SK-N-SH (cell line): ENCODE measurements at regions not wholly inside any gene's neighbourhood (a gene's known extent, or its start where the extent isn't known, plus 50 kb on each side); places are given as distances from the start of the nearest gene placed in this dataset.

Source experiments
- CTCF ChIA-PET: fragments of 300-600, 350-600 bp; formaldehyde crosslinking; extraction: SDS; loops from one replicate; lab custom pipeline; 2021; lab: Yijun Ruan, JAX
- POLR2A ChIA-PET: fragments of 350-600 bp; sonication (Branson Sonifier 250); formaldehyde crosslinking; extraction: SDS; loops from one replicate; lab custom pipeline; 2020; ENCODE audit warnings: antibody characterized with exemption, inconsistent platforms; lab: Yijun Ruan, JAX
- DNase-seq: peaks from one replicate; pipeline ENCODE4 v3.0.0; 2012
- H2AFZ ChIP-seq: fragments of 200-600 bp; sonication (generic); 2 replicates; pipeline ENCODE4 v1.8.1; 2016; ENCODE audit warnings: antibody characterized with exemption, mild to moderate bottlenecking, low read depth
- H3F3A ChIP-seq: fragments of 200-600 bp; sonication (generic); replicated peaks from 2 replicates; pipeline ENCODE3; 2016; ENCODE audit warnings: antibody characterized with exemption, mild to moderate bottlenecking; ENCODE audit not compliant: insufficient read depth
- H3K27ac ChIP-seq, 2 experiments: fragments of 200-500 bp in 1 of 2; fragments of 200-600 bp in 1 of 2; sonication (Bioruptor generic) in 1 of 2; sonication (generic), shearing (Covaris generic) in 1 of 2; 2 replicates each; pipeline versions ENCODE4 v1.5.1 to v1.6.1; 2014 to 2016; ENCODE audit warnings: low read depth in 2 of 2, inconsistent platforms in 1 of 2, low read length in 1 of 2, mild to moderate bottlenecking in 1 of 2, mixed read lengths in 1 of 2
- H3K27me3 ChIP-seq: fragments of 200-600 bp; sonication (generic), shearing (Covaris generic); 2 replicates; pipeline ENCODE4 v1.6.1; 2016; ENCODE audit warnings: mixed run types; ENCODE audit not compliant: insufficient read depth
- H3K36me3 ChIP-seq, 2 experiments: fragments of 200-500 bp in 1 of 2; fragments of 200-600 bp in 1 of 2; sonication (Bioruptor generic) in 1 of 2; sonication (generic) in 1 of 2; replicated peaks in 1 of 2; 2 replicates each; pipeline versions ENCODE3 to v1.5.1; 2014 to 2016; ENCODE audit warnings: low read length in 1 of 2, mild to moderate bottlenecking in 1 of 2; ENCODE audit not compliant: insufficient read depth in 2 of 2, control insufficient read depth in 1 of 2
- H3K4me1 ChIP-seq, 2 experiments: fragments of 200-500 bp in 1 of 2; fragments of 200-600 bp in 1 of 2; sonication (Bioruptor generic) in 1 of 2; sonication (generic), shearing (Covaris generic) in 1 of 2; 2 replicates each; pipeline versions ENCODE4 v1.5.1 to v1.6.1; 2014 to 2016; ENCODE audit warnings: low read depth in 1 of 2, low read length in 1 of 2, mixed run types in 1 of 2; ENCODE audit not compliant: insufficient read depth in 2 of 2, control insufficient read depth in 1 of 2
- H3K4me2 ChIP-seq: fragments of 200-600 bp; sonication (generic), shearing (Covaris generic); 2 replicates; pipeline ENCODE4 v1.6.1; 2017; ENCODE audit warnings: mixed run types
- H3K4me3 ChIP-seq, 2 experiments: fragments of 200-500 bp in 1 of 2; fragments of 200-600 bp in 1 of 2; sonication (Bioruptor generic) in 1 of 2; sonication (generic), shearing (Covaris generic) in 1 of 2; 2 replicates each; pipeline versions ENCODE4 v1.5.1 to v1.8.1; 2014 to 2016; ENCODE audit warnings: low read depth in 2 of 2, inconsistent platforms in 1 of 2, low read length in 1 of 2, mild to moderate bottlenecking in 1 of 2, mixed read lengths in 1 of 2, moderate library complexity in 1 of 2
- H3K79me2 ChIP-seq: fragments of 200-600 bp; sonication (generic); 2 replicates; pipeline ENCODE4 v1.8.1; 2017; ENCODE audit warnings: mild to moderate bottlenecking; ENCODE audit not compliant: insufficient read depth
- H3K9ac ChIP-seq: fragments of 200-600 bp; sonication (generic); 2 replicates; pipeline ENCODE4 v1.6.1; 2017; ENCODE audit warnings: mixed run types
- H3K9me2 ChIP-seq: fragments of 200-600 bp; sonication (generic); 2 replicates; pipeline ENCODE4 v1.6.1; 2017; ENCODE audit warnings: mixed run types
- H3K9me3 ChIP-seq: fragments of 200-600 bp; sonication (generic); 2 replicates; pipeline ENCODE4 v1.6.1; 2017; ENCODE audit warnings: mixed run types, mild to moderate bottlenecking, moderate library complexity
- H4K20me1 ChIP-seq: fragments of 200-600 bp; sonication (generic); 2 replicates; pipeline ENCODE4 v1.6.1; 2017; ENCODE audit warnings: mild to moderate bottlenecking, mixed run types; ENCODE audit not compliant: insufficient read depth
- CTCF ChIP-seq: fragments of 200-600 bp; sonication (generic); IDR thresholded peaks from 2 replicates; pipeline ENCODE4 v1.6.1; 2017; ENCODE audit warnings: antibody characterized with exemption, mild to moderate bottlenecking, moderate library complexity
- EZH2phosphoT487 ChIP-seq: fragments of 200-600 bp; sonication (generic); IDR thresholded peaks from 2 replicates; pipeline ENCODE4 v1.6.1; 2017; ENCODE audit warnings: low read depth, mixed run types, mild to moderate bottlenecking, antibody characterized with exemption, moderate library complexity, borderline replicate concordance
- FOSL2 ChIP-seq: IDR thresholded peaks from 2 replicates; pipeline ENCODE4 v1.4.0; 2012; ENCODE audit warnings: low read depth, mild to moderate bottlenecking, moderate library complexity, borderline replicate concordance
- FOXM1 ChIP-seq: IDR thresholded peaks from 2 replicates; pipeline ENCODE4 v1.4.0; 2012; ENCODE audit warnings: low read depth, mild to moderate bottlenecking
- GABPA ChIP-seq: IDR thresholded peaks from 2 replicates; pipeline ENCODE4 v1.4.0; 2012; ENCODE audit warnings: low read depth, mild to moderate bottlenecking
- MXI1 ChIP-seq: IDR thresholded peaks from 2 replicates; pipeline ENCODE4 v1.6.1; 2012; ENCODE audit warnings: mild to moderate bottlenecking, low read depth, low read length, improper control_type of control experiment
- NFIC ChIP-seq: IDR thresholded peaks from 2 replicates; pipeline ENCODE4 v1.4.0; 2012; ENCODE audit warnings: borderline replicate concordance
- POLR2AphosphoS5 ChIP-seq: IDR thresholded peaks from 2 replicates; pipeline ENCODE4 v1.6.1; 2012; ENCODE audit warnings: low read depth, low read length
- RAD21 ChIP-seq: IDR thresholded peaks from 2 replicates; pipeline ENCODE4 v1.6.1; 2012; ENCODE audit warnings: mild to moderate bottlenecking, low read length
- RFX5 ChIP-seq: IDR thresholded peaks from 2 replicates; pipeline ENCODE4 v1.6.1; 2012; ENCODE audit warnings: mild to moderate bottlenecking, improper control_type of control experiment, low read length
- RXRA ChIP-seq: IDR thresholded peaks from 2 replicates; pipeline ENCODE4 v1.4.0; 2012; ENCODE audit warnings: low read depth, mild to moderate bottlenecking, borderline replicate concordance
- SIN3A ChIP-seq: IDR thresholded peaks from 2 replicates; pipeline ENCODE4 v1.6.1; 2012; ENCODE audit warnings: low read depth, mild to moderate bottlenecking, low read length, moderate library complexity, borderline replicate concordance
- SMC3 ChIP-seq: IDR thresholded peaks from 2 replicates; pipeline ENCODE4 v1.6.1; 2012; ENCODE audit warnings: low read depth, low read length, improper control_type of control experiment
- TAF1 ChIP-seq: IDR thresholded peaks from 2 replicates; pipeline ENCODE4 v1.6.1; 2012; ENCODE audit warnings: low read depth, mild to moderate bottlenecking, low read length, moderate library complexity, borderline replicate concordance
- TCF12 ChIP-seq: IDR thresholded peaks from 2 replicates; pipeline ENCODE4 v1.4.0; 2012
- TEAD4 ChIP-seq: IDR thresholded peaks from 2 replicates; pipeline ENCODE4 v1.4.0; 2012; ENCODE audit warnings: mild to moderate bottlenecking, borderline replicate concordance; ENCODE audit not compliant: insufficient read depth
- YY1 ChIP-seq: IDR thresholded peaks from 2 replicates; pipeline ENCODE4 v1.4.0; 2012; ENCODE audit warnings: low read depth, mild to moderate bottlenecking
- WGBS: methylation state at CpG from one replicate; pipeline ENCODE4 v1.1.6; 2017; ENCODE audit warnings: low lambda C conversion rate; 5-methylcytosine and 5-hydroxymethylcytosine counted together
- TF ChIP-seq, protein P1 (sequence below): IDR thresholded peaks from 2 replicates; pipeline ENCODE4; 2012
- TF ChIP-seq, protein P2 (sequence below): IDR thresholded peaks from 2 replicates; pipeline ENCODE4 v1.4.0; 2012; ENCODE audit warnings: low read depth, borderline replicate concordance
- TF ChIP-seq, protein P3 (sequence below): fragments of 150-350 bp; IDR thresholded peaks from 2 replicates; pipeline ENCODE4 v1.6.1; 2017; ENCODE audit warnings: antibody characterized with exemption, low read length, low read depth, borderline replicate concordance

DNA sequence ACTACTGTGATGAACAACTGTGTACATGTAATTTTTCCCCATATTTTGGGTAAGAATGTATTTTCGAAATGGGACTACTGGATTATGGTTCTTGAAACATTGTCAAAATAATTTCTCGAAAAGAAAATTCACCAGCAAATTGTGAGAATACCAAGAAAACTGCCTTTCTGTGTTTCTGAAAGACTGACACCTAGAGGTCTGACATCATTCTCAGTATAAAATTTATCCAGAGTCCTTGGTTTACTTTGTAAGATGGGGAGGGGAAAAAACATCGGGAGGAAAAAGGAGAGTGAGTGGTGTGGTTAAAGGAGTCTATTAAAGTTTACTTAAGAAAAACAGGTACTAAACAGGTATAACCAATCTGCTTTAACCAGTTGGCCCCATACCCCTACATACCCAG lies 149.2 kb downstream of the CEP120 start:
- H3K4me2 ChIP-seq: no peak overlapping the region
- H3K27me3 ChIP-seq: no peaks in the 10 kb centered on the region
- DNase-seq: peak; percentile 11
- H3K9me3 ChIP-seq: no peaks in the 10 kb centered on the region
- H3K9ac ChIP-seq: no peak overlapping the region
- ChIA-PET POLR2A (no interaction called here), CTCF (interaction anchor here (0.9 to 2.7 kb wide), 3 partner anchors 10 to 1078 kb away, joined by 3 to 14 read pairs (median 4); no protein-coding TSS in a partner anchor)
- H3K36me3 ChIP-seq: no peaks in the 10 kb centered on the region
- H3K4me1 ChIP-seq: no peaks in the 10 kb centered on the region; a peak in 1 of 4 replicates
- H3K27ac ChIP-seq: no peak overlapping the region
- TF ChIP-seq RXRA (no peak), TCF12 (no peak), EZH2phosphoT487 (no peak), TEAD4 (no peak), SMC3 (peak; percentile 33), MXI1 (no peak), FOXM1 (no peak), CTCF (peak; percentile 59), RAD21 (peak; percentile 67), FOSL2 (no peak), RFX5 (no peak), GABPA (no peak), POLR2AphosphoS5 (no peak), NFIC (no peak), YY1 (no peak), SIN3A (no peak), TAF1 (no peak)
- TF ChIP-seq, protein P1, sequence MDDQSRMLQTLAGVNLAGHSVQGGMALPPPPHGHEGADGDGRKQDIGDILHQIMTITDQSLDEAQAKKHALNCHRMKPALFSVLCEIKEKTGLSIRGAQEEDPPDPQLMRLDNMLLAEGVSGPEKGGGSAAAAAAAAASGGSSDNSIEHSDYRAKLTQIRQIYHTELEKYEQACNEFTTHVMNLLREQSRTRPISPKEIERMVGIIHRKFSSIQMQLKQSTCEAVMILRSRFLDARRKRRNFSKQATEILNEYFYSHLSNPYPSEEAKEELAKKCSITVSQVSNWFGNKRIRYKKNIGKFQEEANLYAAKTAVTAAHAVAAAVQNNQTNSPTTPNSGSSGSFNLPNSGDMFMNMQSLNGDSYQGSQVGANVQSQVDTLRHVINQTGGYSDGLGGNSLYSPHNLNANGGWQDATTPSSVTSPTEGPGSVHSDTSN: no peak
- TF ChIP-seq, protein P2, sequence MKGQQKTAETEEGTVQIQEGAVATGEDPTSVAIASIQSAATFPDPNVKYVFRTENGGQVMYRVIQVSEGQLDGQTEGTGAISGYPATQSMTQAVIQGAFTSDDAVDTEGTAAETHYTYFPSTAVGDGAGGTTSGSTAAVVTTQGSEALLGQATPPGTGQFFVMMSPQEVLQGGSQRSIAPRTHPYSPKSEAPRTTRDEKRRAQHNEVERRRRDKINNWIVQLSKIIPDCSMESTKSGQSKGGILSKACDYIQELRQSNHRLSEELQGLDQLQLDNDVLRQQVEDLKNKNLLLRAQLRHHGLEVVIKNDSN: no peak
- TF ChIP-seq, protein P3, sequence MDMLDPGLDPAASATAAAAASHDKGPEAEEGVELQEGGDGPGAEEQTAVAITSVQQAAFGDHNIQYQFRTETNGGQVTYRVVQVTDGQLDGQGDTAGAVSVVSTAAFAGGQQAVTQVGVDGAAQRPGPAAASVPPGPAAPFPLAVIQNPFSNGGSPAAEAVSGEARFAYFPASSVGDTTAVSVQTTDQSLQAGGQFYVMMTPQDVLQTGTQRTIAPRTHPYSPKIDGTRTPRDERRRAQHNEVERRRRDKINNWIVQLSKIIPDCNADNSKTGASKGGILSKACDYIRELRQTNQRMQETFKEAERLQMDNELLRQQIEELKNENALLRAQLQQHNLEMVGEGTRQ: no peak
- no peaks in the 10 kb centered on the region for H3F3A ChIP-seq
- no peak overlapping the region for H2AFZ ChIP-seq
- H3K9me2 ChIP-seq: no peaks in the 10 kb centered on the region
- H3K4me3 ChIP-seq: no peak overlapping the region
- no peaks in the 10 kb centered on the region for H3K79me2 ChIP-seq
- WGBS: 40% methylated on average over 3 of the region's 3 CpGs
- H4K20me1 ChIP-seq: no peaks in the 10 kb centered on the region
